Gastroesophageal sphincter (tissue), 4 donors: ENCODE measurements at regions not wholly inside any gene's neighbourhood (a gene's known extent, or its start where the extent isn't known, plus 50 kb on each side); places are given as distances from the start of the nearest gene placed in this dataset.

ENCODE experiments used
- ATAC-seq: fragments of 150-250 bp; one replicate; pipeline ENCODE4 v1.9.1; 2016; ENCODE audit warnings: mild to moderate bottlenecking, moderate library complexity
- H3K27ac ChIP-seq, 4 donors: fragments of 200-600 bp; sonication (generic) in 3 of 4; 1 replicate in 3 of 4; 2 replicates in 1 of 4; pipeline ENCODE4 v1.5.1; 2016 to 2019
- H3K27me3 ChIP-seq: fragments of 200-600 bp; sonication (generic); one replicate; pipeline ENCODE4 v1.5.1; 2019
- H3K36me3 ChIP-seq, 2 donors: fragments of 200-600 bp; sonication (generic); one replicate each; pipeline ENCODE4 v1.5.1; 2019; ENCODE audit warnings: control low read depth in 1 of 2
- H3K4me1 ChIP-seq, 3 donors: fragments of 200-600 bp; sonication (generic); 1 replicate in 2 of 3; 2 replicates in 1 of 3; pipeline ENCODE4 v1.5.1; 2016 to 2019; ENCODE audit warnings: control low read depth in 2 of 3
- H3K4me3 ChIP-seq, 2 donors: fragments of 200-600 bp; sonication (generic); one replicate each; pipeline ENCODE4 v1.5.1; 2019; ENCODE audit warnings: mild to moderate bottlenecking in 1 of 2, moderate library complexity in 1 of 2
- H3K9me3 ChIP-seq, 3 donors: fragments of 200-600 bp; sonication (generic); one replicate each; pipeline ENCODE4 v1.5.1; 2017 to 2019; ENCODE audit warnings: control low read depth in 2 of 3
- EP300 ChIP-seq: sonication (generic); formaldehyde crosslinking; IDR thresholded peaks from one replicate; pipeline ENCODE4 v1.6.1; 2017; ENCODE audit warnings: antibody characterized with exemption, mild to moderate bottlenecking
- POLR2A ChIP-seq, 2 donors: fragments of 450-650 bp; IDR thresholded peaks; one replicate each; pipeline ENCODE4 v1.6.1; 2017; ENCODE audit warnings: antibody characterized with exemption in 2 of 2, mild to moderate bottlenecking in 2 of 2, moderate library complexity in 1 of 2
- POLR2AphosphoS5 ChIP-seq: sonication (generic); formaldehyde crosslinking; IDR thresholded peaks from one replicate; pipeline ENCODE4 v1.6.1; 2017; ENCODE audit warnings: antibody characterized with exemption
- WGBS, 2 donors: methylation state at CpG; one replicate each; pipeline ENCODE4 v1.1.5; 2018; ENCODE audit warnings: low coverage in 1 of 2; 5-methylcytosine and 5-hydroxymethylcytosine counted together
- TF ChIP-seq, protein P1 (sequence below), 4 experiments: fragments of 200-600 bp in 2 of 4; fragments of 450-650 bp in 2 of 4; sonication (generic) in 1 of 4; IDR thresholded peaks; one replicate each; pipeline ENCODE4 v1.5.1; 2017 to 2019; ENCODE audit warnings: antibody characterized with exemption in 4 of 4, mild to moderate bottlenecking in 2 of 4, moderate library complexity in 2 of 4

DNA sequence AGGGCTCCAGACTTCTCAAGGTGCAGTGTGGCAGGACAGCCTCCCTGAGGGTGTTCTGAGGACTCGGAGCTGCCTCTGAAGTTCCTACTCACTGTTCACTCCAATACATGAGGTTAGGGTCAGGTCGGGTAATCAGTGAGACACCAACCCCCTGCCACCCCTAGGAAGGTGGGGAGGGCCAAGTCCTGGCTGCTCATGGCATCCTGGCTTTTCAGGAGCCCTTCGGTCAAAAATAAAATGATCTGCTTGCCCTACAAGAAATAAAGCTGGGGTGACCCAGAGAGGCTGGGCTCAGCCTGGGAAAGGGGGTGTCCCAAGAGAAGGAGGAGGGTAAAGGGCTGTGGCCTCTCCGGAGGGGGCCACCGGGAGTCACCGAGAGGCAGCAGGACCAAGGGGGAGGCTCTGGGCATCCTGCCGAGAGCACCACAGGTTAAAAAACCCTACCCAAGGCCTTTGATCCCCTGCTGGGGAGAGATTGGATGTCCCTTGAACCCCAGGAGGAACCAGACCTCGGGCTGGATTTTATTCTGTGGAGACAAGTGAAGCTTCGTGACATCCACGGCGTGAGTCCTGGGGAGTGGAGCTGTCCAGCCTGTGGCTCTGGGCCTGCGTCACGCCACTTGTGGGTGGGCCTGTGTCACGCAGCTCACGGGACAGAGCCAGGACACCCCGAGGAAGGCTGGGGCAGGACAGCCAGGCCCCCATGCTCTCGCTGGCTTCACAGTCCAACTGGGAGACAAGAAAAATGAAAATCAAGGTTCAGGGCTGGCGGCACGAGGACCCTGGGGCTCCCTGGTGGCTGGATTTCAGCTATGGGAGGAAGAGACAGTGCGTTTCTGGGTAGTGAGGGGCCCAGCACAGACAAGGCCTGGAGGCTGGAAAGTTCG is 102.2 kb upstream of the FGF3 start:
- H3K4me3 ChIP-seq, result no peak overlapping the region
- peaks cover 63% of the 10 kb centered on the region for H3K27me3 ChIP-seq
- H3K4me1 ChIP-seq, result peaks cover 0 to 25% (median 3%) of the 10 kb centered on the region in 3 donors
- no peaks in the 10 kb centered on the region for H3K36me3 ChIP-seq
- TF ChIP-seq POLR2AphosphoS5 (no peak), POLR2A (IDR thresholded peaks at IDR 0.05) (no peak), EP300 (no peak)
- TF ChIP-seq, protein P1, sequence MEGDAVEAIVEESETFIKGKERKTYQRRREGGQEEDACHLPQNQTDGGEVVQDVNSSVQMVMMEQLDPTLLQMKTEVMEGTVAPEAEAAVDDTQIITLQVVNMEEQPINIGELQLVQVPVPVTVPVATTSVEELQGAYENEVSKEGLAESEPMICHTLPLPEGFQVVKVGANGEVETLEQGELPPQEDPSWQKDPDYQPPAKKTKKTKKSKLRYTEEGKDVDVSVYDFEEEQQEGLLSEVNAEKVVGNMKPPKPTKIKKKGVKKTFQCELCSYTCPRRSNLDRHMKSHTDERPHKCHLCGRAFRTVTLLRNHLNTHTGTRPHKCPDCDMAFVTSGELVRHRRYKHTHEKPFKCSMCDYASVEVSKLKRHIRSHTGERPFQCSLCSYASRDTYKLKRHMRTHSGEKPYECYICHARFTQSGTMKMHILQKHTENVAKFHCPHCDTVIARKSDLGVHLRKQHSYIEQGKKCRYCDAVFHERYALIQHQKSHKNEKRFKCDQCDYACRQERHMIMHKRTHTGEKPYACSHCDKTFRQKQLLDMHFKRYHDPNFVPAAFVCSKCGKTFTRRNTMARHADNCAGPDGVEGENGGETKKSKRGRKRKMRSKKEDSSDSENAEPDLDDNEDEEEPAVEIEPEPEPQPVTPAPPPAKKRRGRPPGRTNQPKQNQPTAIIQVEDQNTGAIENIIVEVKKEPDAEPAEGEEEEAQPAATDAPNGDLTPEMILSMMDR (IDR thresholded peaks at IDR 0.05), result no peak
- no peak for ATAC-seq
- 73% methylated on average over 4 of the region's 21 CpGs; no CpG with 5 or more reads in 1 of the 2 donors for WGBS, 2 donors
- peak overlapping the region in 2 of 4 donors; percentile 54 to 61 for H3K27ac ChIP-seq
- H3K9me3 ChIP-seq, result peaks cover 0 to 7% (median 0%) of the 10 kb centered on the region in 3 donors

DNA sequence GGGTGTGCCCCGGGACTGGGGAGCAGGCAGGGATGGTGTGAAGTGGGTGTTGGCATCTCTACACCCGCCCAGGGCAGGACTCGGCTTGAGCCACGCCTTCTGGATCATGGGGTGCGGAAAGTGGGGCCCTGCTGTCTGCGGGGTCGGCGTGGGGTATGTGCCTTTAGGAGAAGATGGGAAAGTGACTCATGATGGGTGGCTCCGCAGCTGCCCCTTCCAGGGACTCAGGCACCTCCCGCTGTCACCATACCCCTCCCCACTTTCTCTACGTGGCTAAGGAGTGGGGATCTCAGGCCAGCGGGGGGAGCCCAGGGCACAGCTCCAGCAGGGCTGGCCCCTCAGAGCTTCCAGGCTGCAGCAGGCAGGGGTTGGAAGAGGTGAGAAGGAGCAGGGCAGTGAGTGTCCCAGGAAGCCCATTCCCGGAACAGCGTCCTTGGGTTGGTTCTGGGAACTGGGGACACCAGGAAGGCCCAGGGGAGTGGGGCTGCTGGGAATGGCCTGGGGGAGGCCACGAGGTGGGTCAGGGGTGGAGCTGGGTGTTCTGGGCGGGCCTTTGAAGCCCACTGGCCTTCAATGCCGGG is 102.9 kb upstream of the FGF3 start:
- Histone ChIP-seq H3K9me3 (no peaks in the 10 kb centered on the region), H3K27ac (peak overlapping the region in 2 of 4 donors; percentile 54 to 61), H3K4me1 (peaks cover 0 to 25% (median 3%) of the 10 kb centered on the region in 3 donors), H3K4me3 (no peak overlapping the region), H3K27me3 (peaks cover 64% of the 10 kb centered on the region), H3K36me3 (no peaks in the 10 kb centered on the region)
- ATAC-seq, result no peak
- TF ChIP-seq POLR2A (IDR thresholded peaks at IDR 0.05), result no peak
- no peak for TF ChIP-seq POLR2AphosphoS5
- TF ChIP-seq, protein P1 (IDR thresholded peaks at IDR 0.05), result no peak
- no peak for TF ChIP-seq EP300
- WGBS, 2 donors, result 80 to 83% methylated on average over 2 to 3 of the region's 17 CpGs

DNA sequence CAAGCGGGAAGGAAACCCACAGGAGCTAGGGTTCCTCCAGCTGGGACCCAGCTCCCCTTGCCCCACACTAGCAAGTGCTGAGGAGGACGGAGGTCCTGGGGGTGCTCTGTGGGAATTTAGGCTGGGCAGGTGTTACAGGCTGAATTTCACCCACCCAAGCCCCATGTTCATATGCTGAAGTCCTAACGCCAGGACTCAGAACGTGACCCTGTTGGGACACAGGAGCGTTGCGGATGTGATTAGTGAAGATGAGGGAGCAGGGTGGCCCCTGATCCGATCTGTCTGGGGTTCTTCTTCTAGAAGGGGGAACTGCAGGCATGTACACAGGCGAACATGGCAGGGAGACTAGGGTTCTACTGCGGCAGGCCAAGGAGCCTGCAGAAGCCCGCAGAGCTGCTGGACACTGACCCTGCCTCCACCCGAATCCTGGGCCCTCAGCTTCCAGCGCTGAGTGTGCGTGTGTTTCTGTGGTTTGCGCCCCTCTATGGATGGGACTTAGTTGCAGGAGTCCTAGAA is 103.4 kb upstream of the FGF3 start:
- peaks cover 0 to 25% (median 3%) of the 10 kb centered on the region in 3 donors for H3K4me1 ChIP-seq
- H3K27me3 ChIP-seq, result peaks cover 69% of the 10 kb centered on the region
- H3K9me3 ChIP-seq, result no peaks in the 10 kb centered on the region
- TF ChIP-seq POLR2AphosphoS5 (no peak), POLR2A (IDR thresholded peaks at IDR 0.05) (no peak), EP300 (no peak)
- TF ChIP-seq, protein P1 (IDR thresholded peaks at IDR 0.05), result no peak
- no peaks in the 10 kb centered on the region for H3K36me3 ChIP-seq
- peak overlapping the region in 1 of 4 donors; percentile 61 for H3K27ac ChIP-seq
- no peak overlapping the region for H3K4me3 ChIP-seq
- no CpG with 5 or more reads among the region's 14 CpGs for WGBS, 2 donors
- no peak for ATAC-seq

DNA sequence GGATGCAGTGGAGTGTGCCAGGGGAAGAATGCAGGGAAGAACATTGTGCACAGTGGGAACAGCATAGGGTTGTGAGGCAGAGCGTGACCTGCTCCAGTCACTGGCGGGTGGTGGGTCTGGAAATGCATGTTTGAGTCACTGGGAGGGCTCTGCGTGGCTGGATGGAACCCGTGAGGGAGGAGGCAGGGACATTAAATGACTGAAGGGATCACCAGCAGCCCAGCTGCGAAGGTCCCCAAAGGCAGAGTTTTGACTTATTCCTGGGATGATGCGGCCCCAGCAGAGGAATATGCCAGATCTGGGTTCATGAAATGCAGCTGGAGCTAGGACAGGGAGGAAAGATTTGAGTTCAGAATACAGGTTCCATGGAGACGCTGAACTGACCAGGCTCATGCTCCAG is 104.0 kb upstream of the FGF3 start:
- H3K9me3 ChIP-seq, result no peaks in the 10 kb centered on the region
- no peak for ATAC-seq
- peaks cover 72% of the 10 kb centered on the region for H3K27me3 ChIP-seq
- TF ChIP-seq EP300, result no peak
- TF ChIP-seq POLR2A (IDR thresholded peaks at IDR 0.05), result no peak
- TF ChIP-seq, protein P1 (IDR thresholded peaks at IDR 0.05), result no peak
- TF ChIP-seq POLR2AphosphoS5, result no peak
- WGBS, 2 donors, result 62 to 66% methylated on average over 2 to 4 of the region's 7 CpGs
- peaks cover 0 to 24% (median 3%) of the 10 kb centered on the region in 3 donors for H3K4me1 ChIP-seq
- H3K36me3 ChIP-seq, result no peaks in the 10 kb centered on the region
- peak overlapping the region in 2 of 4 donors; percentile 10 to 61 for H3K27ac ChIP-seq
- no peak overlapping the region for H3K4me3 ChIP-seq
